Activated CD8-positive, alpha-beta memory T cell treated with anti-CD3 and anti-CD28 coated beads for 1 hour (primary cell): ENCODE measurements at regions not wholly inside any gene's neighbourhood (a gene's known extent, or its start where the extent isn't known, plus 50 kb on each side); places are given as distances from the start of the nearest gene placed in this dataset.

Source experiments
- DNase-seq, 2 donors: peaks; one replicate each; pipeline ENCODE4 v3.0.0-alpha.2; 2020; ENCODE audit warnings: low read depth in 1 of 2; ENCODE audit errors: extremely low read depth in 1 of 2

DNA sequence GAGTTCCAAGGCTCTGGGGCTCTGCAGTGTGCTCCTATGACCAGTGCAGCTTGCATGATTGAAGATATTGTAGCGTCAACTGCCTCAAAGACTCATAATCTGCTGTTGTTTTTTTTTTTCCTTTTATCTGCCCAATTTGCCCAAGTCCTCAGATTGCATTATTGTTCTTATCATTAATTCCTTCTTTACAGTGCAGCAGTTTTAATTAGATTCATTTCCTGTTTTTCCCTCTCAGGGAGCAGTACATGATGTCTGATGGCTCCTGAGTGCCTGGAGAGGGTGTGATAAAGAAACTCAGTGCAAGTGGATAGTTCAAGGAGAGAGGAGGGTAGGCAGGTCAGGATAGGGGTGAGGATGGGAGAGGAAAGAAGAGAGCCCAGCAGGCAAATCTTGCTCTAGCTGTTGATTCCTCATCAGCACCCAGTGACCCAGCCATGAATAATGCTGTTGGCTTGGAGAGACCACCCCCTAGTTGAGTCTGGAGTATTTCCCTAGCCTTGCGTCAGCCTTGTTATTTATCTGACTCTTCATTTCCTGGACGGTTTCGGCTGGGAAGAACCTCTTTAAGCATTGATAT, 219.6 kb upstream of the SESN3 start:
- DNase-seq, result no peak

DNA sequence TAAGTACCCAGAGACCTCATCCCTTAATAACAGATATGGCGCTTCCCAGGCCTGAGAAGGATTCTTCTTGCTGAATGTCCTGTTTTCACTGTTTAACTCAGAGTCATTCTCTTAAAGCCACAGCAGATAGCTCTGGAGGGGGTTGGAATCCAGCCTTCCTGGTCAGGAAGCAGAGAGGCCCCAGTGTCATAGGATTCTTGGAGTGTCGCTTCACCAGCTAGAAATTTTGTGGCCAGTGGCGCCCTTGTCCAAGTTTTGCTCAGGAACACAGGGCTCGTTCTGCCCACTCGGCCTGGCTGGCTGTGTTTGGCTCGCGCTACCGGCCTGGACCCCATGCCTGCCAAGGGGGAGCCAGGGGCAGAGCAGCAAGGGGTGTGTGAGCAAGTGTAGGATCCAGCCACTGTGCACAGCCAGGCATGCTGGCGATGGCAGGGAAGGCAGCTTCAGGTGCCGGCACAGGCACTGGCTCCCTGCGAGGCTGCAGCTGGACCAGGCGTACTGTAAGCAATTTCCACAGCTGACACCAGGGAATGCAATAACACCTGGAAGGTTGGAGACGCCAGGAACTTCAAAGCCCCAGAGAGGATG, 214.8 kb upstream of the SESN3 start:
- no peak for DNase-seq

DNA sequence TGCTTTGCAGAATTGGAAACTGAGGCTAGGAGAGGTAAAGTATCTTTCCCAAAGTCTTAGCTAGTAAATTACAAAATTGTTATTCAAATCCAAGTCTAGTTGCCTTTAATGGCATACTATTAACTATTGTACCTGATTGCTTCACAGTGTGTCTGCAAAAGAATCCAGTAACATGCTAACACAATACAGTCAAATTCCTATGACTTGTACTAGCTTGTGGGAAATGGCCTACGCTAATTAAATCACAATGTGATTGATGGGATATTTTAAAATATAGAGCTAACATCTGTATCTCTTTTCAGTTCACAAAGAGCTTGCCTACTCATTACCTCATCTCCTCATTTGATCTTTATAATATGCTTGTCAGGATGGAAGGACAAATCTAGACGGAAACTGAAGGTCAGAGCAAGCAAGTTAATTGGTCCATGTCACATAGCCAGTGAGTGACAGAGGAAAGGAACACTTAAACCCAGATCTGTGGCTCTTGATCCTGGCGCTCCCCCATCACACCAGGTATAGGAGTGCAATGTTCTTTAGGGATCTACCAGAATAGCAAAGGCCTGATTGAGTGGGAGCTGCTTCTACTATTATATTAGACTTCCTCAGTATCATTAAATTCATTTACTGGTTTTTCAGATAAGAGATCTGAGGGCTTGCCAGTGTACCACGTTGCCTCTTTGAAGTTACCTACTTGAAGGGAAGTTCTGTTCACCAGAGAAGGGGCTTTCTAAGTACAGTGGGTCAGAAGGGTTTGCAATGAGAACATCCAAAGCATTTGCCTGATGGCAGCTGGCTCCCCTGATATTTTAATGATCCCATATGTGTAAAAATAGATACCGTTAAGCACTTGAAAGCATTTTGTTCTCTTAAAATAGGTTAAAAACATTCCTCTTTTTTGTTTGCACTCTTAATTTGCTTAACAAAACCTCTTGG, 213.6 kb upstream of the SESN3 start:
- no peak for DNase-seq

DNA sequence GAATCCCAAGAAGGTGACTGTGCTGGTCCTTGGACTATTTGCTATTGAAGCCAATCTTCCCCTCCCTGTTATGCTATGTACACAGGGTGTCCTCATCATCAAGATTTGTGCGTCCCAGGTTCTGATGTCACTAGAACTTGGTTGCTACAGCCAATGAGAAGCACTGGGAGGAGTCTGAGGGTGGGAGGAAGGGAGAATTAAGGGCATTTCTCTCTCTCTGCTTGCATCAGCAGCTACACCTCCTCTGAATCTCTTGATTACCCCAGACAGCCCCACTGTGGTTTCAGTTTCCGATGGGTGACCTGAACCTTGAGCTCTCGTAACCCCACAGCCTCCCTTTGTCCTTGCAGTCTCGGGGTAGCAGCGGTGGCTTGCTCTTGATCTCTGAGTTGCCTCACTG, 212.4 kb upstream of the SESN3 start:
- DNase-seq, result no peak

DNA sequence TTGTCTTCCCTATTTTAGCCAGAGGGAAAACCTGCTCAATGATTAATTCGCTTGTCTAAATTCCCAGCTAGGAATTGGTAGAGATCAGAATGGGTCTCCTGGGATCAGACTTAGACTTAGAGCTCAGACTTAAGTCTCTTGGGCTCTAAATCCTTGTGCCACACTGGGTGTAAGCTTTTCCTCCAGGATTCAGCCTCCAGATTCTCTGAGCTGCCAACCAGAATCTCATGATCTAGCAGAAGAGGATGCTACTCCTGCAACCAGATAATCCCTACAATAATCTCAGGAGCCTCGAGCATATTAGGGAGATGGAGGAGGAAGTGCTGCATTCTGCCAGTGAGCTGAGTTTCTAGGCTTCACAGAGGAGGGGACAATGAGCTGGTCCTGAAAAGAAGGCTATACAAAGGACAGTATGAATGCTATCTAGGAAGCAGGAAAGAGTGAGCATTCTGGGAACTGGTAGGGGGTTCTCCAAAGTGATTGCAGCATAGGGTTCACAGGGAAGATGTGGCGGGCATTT, 211.6 kb upstream of the SESN3 start:
- no peak for DNase-seq

DNA sequence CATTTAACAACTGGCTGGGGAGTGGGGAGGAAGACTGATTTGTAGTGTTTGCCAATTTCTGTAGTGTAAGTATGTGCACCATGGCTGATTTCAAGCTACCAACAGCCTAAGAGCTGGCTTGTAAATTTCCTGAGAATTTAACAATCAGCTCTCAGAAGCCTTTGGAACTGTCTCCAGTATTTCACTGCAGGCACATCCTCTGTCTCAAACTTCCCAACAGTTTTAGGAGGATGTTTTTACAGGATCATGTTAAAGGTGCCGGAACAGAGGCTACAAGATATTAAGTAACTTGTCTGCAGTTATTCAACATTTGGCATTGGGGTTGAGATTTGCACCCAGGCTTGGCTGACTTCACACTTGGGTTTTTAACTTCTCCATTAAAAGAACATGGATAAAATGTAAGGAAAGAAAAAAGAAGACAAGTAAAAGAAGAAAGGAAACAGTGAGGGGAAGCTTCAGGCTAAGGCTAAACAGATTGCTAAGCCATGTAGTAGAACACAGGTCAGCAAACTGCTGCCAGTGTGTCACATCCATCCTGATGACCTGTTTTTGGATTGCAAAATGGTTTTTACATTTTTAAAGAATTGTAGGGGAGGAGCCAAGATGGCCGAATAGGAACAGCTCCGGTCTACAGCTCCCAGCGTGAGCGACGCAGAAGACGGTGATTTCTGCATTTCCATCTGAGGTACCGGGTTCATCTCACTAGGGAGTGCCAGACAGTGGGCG, 204.8 kb upstream of the SESN3 start:
- DNase-seq, result no peak

DNA sequence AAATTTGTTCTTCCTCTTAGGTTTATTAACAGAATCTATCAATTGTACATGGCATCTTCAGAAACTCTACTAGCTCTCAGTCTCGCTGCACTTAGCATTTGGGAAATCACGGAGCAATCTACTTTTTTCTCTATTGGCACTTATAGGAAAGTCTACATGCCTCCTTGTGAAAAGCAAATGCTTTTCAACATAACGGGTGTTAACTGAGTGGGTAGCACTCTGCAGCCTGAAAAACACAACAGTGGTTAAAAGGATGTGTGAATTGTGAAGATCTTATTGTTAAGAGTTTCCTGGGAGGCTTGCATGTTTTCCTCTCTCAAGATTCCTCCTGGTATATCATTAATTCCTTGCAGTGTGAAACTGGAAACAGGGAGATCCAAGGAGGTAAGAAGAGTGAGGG, 204.2 kb upstream of the SESN3 start:
- DNase-seq, result no peak

DNA sequence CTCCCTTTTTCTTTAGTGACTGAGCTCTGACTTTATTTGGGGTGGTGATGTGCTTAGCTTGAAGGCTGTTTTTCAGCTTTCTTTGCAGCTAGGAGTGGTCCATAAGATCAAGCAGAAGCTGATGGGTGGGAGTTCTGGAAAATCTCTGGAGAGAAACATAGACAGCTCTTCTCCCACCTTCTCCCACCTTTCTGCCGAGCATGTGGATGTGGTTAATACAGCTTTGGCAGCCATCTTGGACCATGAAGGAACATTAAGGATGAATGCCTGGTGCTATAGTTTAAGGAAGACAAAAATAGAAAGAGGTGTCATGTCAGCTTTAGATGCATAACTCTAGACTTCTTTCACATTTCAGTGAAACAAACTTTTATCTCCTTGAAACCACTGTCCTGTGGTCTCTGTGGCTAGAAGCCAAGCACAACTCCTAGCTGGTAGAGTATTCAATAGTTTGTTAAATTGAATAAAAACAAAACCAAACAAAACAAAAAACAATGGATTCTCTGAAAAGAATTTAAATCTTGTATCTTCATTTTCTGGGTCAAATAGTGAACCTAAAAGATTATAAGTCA, 203.6 kb upstream of the SESN3 start:
- no peak for DNase-seq

DNA sequence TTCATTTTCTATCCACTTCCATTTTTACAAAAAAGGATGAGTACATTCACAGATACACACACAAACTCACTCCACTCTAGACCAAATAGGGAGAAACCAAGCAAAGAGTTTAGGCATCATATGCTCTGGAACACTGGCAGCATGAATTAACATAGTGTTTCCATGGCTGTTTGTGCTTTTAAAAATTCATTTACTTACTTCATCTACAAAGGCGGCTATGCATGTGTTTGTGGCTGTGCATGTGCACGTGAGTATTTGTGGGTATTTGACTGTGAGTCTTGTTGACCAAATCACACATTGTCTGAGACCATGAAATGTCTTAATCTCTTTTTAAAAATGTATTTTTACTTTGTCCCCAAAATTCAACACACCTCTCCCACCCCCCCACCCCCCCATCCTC, 203.0 kb upstream of the SESN3 start:
- DNase-seq, result no peak

DNA sequence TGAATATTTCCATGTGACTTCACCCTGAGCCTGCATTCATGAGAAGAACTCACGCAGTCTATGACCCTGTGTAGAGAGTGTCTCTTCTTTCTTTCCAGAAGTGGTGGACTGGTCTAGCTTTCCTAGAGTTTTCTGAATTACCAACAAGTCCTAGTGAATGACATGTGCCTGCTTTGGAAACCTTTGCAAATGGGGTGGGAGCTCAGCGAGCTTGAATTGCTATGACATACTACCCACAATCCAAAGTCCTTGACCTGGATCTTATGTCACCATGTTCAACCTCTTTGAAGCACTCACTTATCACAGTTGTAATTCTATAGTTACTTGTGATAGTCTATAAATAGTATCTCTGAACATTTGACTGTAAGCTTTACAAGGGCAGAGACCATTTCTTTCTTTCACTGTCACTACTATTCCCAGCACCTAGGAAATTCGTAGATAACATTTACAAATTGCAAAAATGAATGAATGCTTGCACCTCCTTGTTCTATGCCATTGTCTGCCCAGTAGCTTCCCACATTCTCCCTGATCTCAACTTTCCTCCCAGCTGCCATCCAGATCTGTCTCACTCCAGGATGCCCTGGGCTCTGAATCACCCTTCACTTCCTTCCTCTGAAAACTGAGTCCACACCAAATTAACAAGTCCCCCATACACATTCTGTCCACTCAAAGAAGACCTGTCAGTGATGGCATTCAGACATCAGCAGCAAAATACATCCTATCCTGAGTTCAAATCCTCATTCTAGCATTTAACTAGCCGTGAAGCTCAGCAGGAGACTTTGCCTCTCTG, 201.9 kb upstream of the SESN3 start:
- DNase-seq, result no peak

DNA sequence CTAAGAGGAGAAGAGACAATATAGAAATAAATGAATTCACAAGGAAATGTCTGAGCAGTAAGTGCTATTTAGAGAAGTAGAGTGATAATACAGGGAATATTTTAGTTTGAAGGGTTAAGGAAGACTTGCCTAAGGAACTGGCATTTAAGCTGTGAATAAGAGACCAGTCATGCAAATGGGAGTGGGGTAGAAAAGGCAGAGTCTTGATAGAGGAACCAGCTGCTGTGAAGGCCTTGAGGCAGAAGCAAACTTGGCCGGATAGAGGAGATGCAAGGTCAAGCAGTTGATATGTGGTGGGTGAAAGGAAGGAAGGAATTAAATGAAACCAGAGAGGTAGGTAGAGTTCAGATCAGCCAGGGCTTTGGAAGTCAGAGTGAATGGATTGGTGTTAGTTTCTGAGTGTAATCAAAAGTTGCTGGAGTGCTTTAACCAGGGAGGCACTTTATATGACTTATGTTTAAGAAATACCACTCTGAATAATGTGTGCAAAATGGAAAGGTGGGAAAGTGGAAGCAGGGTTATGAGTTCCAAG, 198.4 kb upstream of the SESN3 start:
- no peak for DNase-seq

DNA sequence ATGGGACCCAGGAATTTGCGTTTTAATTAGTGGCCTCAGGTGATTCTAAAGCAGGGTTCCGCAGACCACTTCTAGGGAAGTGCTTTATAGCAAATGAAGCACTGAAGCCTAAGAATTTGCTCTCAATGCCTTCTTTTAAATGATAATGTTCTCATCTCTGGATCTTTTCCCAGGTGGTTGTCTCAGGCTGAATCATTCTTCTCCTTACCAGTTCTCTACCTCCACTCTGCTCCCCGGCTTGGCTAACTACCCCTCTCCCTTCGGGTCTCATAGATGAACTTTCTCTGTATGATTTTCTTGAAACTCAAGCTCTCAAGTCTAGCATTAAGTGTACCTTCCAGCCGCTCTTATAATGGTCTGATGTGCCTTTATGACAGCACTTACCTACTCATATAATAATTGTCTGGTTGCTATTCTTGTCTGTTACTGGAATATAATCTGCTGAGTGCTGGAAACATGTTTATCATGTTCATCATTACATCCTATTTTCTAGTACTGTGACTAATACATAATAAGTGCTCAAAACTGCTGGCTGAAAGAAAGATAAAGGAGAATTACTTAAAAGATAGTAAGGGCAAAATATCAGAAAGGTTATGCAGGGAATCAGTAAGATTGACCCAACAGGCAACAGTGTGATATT, 195.9 kb upstream of the SESN3 start:
- DNase-seq, result no peak

DNA sequence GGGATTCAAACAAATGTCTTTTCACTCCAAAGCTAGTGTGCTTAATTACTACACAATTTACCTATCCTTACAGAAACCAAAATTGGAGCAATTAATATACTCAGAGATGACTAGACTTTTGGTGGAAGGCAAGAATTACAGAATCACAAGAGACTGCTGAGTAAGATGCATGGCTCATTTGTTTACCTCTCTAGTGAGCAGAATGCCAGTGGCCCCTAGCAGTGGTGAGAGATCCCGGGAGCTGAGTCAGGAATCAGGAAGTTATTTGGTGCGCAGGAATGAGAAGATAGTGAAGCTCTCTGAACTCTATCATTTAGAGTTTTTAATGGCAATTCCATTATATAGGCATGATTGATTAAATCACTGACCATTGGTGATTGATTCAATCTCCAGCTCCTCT, 188.9 kb upstream of the SESN3 start:
- DNase-seq, result no peak

DNA sequence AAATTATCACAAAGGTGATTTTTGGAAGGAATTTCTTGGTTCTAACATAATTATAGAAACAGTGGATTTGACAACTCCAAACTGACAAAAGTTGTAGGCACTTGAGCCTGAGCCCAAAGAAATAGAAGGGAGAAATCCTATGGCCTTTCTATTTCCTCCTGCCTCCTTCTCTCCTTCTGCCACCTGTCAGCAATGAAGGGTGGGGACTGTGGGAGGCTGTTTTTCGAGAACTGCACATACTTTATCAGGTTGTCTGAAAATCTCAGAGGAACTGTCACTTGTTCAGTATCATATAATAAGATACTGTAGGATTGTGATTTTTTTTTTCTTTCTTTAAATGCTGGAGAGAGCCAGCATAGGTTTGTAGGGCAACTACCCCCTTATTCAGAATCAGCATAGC, 187.9 kb upstream of the SESN3 start:
- DNase-seq, result no peak

DNA sequence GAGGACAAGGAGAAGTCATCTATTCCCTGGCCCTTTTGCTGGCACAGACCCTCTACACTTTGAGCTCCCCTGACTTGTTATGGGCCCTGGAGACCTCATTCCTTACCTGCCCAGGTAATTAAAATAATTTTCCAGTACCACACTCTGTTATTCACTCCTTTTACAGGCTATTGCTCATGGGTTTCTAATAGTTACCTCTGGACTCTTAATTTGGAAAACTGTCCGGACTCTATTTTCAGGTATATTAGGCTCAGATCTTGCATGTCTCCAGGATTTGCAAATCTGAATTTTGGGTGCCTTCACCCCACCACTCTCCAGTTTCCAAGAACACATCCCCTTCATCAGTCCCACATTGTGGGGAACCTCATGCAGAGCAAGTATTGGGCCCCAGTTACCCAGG, 186.8 kb upstream of the SESN3 start:
- no peak for DNase-seq

DNA sequence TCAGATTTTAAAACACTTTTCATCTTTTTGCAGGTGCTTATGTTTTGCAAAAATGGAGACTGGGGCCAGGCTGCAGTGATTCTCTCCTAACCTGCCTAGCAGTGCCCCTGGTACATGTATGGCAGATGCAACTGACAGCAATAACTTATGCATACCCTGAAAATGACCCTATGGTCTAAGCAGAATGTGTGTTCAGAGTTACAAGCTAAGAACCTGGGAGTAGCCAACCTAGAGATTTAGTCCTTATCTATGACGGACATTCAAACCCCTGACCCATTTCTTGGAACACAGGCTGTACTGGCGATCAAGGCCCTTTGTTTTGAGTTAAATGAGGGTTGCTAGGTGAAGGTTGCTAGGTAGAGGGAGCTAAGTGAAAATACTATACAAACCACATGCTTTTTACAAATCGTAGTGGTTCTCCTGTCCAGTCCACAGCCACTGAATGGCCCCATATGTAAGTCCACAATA, 184.9 kb upstream of the SESN3 start:
- DNase-seq, result no peak

DNA sequence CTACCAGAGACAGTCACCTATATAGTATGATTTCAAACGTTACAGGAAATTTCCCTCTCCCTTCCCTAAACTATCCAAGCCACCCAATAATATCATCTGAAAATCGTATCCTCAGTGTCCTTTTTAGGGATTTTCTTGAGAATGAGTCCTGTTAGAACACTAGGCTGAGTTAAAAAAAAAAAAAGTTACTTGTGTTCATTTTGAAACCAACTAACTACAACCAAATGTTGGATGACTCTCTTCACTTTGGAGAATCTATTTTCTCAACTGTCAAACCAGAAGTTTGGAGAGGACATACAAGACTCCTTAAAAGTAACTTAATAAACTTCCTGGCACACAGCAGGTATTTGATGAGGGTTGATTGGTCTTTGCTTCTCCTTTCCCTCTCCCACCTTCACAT, 183.2 kb upstream of the SESN3 start:
- no peak for DNase-seq

DNA sequence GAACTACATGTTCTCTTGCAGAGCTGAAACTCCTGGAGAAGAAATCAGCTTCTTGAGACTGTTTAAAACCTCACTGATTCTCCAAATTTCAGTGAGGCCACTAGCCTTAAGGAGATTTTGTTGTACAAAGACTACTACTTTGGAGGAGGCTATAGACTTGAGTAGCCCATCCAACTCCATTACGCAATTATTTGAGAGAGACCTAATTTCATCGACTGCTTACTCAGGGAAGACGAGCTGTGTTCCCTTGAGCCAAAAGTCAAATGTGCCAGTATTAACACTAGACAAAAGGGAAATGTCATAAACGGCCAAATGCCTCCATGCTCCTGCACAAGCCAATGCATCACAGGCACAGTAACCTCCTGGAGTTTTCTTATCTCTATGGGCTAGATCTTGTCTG, 182.8 kb upstream of the SESN3 start:
- no peak for DNase-seq

DNA sequence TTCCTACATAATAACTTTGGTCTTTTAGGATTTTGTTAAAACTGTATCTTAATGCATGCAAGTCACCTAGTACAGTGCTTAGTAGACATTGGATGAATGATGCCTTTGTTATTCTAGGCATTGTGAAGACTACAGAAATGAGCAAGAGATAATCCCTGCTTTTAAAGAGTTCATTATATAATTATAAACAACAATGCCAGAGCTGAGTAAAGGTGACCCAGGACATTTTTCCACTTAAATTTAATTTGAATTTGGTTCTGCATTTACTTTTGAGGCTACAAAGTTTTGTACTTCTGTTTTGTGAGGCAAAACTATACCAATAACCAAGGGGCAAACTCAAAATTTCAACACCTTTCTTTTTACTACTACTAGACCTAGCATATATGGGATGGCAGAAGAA, 182.0 kb upstream of the SESN3 start:
- DNase-seq, result no peak
